HCT116 (cell line): ENCODE measurements at regions not wholly inside any gene's neighbourhood (a gene's known extent, or its start where the extent isn't known, plus 50 kb on each side); places are given as distances from the start of the nearest gene placed in this dataset.

Experiments used
- ATAC-seq: fragments of 200-7000 bp; cut with Tn5 transposase; 2 replicates; pipeline ENCODE4 v1.9.1; 2020; ENCODE audit warnings: mild to moderate bottlenecking, moderate library complexity
- BruUV-seq: library from RNA; stranded (reverse); fragments of 400-500 nt; replicated peaks from 2 replicates; lab custom pipeline; 2021; lab: Mats Ljungman, UMichigan
- CTCF ChIA-PET: fragments of 300-600 bp; sonication (Branson Sonifier 250); formaldehyde crosslinking; loops from one replicate; lab custom pipeline; 2021; ENCODE audit warnings: antibody characterized with exemption; lab: Charles Lee
- POLR2A ChIA-PET: fragments of 300-600, 350-600 bp; sonication (Branson Sonifier 250); formaldehyde crosslinking; loops from one replicate; lab custom pipeline; 2021; ENCODE audit warnings: antibody characterized with exemption; lab: Charles Lee
- RAD21 ChIA-PET, 2 experiments: fragments of 300-600 bp; sonication (Branson Sonifier 250); formaldehyde crosslinking; loops; one replicate each; lab custom pipeline; 2023; ENCODE audit warnings: low total read pairs in 2 of 2; ENCODE audit not compliant: uncharacterized antibody in 2 of 2, unreplicated experiment in 2 of 2, low non-redundant PET in 1 of 2; lab: Charles Lee
- DNase-seq: peaks from one replicate; pipeline ENCODE4 v3.0.0-alpha.2; 2010; ENCODE audit warnings: low read depth, low spot score
- H2AFZ ChIP-seq: fragments of 200-600 bp; shearing (Covaris generic), sonication (generic); 2 replicates; pipeline ENCODE4 v1.6.1; 2017; ENCODE audit warnings: low read depth, mixed run types, mixed read lengths, antibody characterized with exemption, low read length; ENCODE audit not compliant: poor library complexity, severe bottlenecking
- H3K27ac ChIP-seq: 2 replicates; pipeline ENCODE4 v1.5.1; 2012; ENCODE audit warnings: low read depth, low read length
- H3K27me3 ChIP-seq: fragments of 200-600 bp; sonication (generic); 2 replicates; pipeline ENCODE4 v1.6.1; 2016; ENCODE audit warnings: mixed run types, low read length, mixed read lengths; ENCODE audit not compliant: insufficient read depth
- H3K36me3 ChIP-seq, 2 experiments: fragments of 200-500 bp in 1 of 2; fragments of 200-600 bp in 1 of 2; sonication (Bioruptor generic) in 1 of 2; sonication (generic) in 1 of 2; 2 replicates each; pipeline versions ENCODE4 v1.5.1 to v1.6.1; 2014 to 2016; ENCODE audit warnings: low read length in 2 of 2, inconsistent platforms in 1 of 2, mixed read lengths in 1 of 2, mixed run types in 1 of 2; ENCODE audit not compliant: insufficient read depth in 2 of 2, control insufficient read depth in 1 of 2
- H3K4me1 ChIP-seq, 2 experiments: fragments of 200-600 bp in 1 of 2; sonication (generic) in 1 of 2; 2 replicates each; pipeline versions ENCODE4 v1.5.1 to v1.6.1; 2012 to 2017; ENCODE audit warnings: low read length in 2 of 2, inconsistent platforms in 1 of 2, mild to moderate bottlenecking in 1 of 2, mixed read lengths in 1 of 2, mixed run types in 1 of 2, moderate library complexity in 1 of 2; ENCODE audit not compliant: insufficient read depth in 2 of 2, control insufficient read depth in 1 of 2
- H3K4me2 ChIP-seq: fragments of 200-600 bp; sonication (generic); 2 replicates; pipeline ENCODE4 v1.6.1; 2017; ENCODE audit warnings: mixed run types, low read length, mixed read lengths
- H3K4me3 ChIP-seq, 2 experiments: fragments of 200-600 bp in 1 of 2; sonication (generic) in 1 of 2; replicated peaks in 1 of 2; 2 replicates each; pipeline ENCODE4 v1.5.1; 2011 to 2016; ENCODE audit warnings: low read length in 2 of 2, control low read depth in 1 of 2, low read depth in 1 of 2, mild to moderate bottlenecking in 1 of 2, mixed read lengths in 1 of 2, mixed run types in 1 of 2
- H3K79me2 ChIP-seq: fragments of 200-600 bp; sonication (generic); 2 replicates; pipeline ENCODE4 v1.6.1; 2017; ENCODE audit warnings: mild to moderate bottlenecking, mixed run types, low read length, moderate library complexity, mixed read lengths; ENCODE audit not compliant: insufficient read depth
- H3K9ac ChIP-seq: fragments of 200-600 bp; sonication (generic); 2 replicates; pipeline ENCODE4 v1.6.1; 2016; ENCODE audit warnings: low read length, mixed read lengths
- H3K9me2 ChIP-seq: fragments of 200-600 bp; sonication (generic), shearing (Covaris generic); 2 replicates; pipeline ENCODE4 v1.6.1; 2017; ENCODE audit warnings: mixed run types, mild to moderate bottlenecking, moderate library complexity; ENCODE audit not compliant: insufficient read depth
- H3K9me3 ChIP-seq, 2 experiments: fragments of 200-500 bp in 1 of 2; fragments of 200-600 bp in 1 of 2; sonication (Bioruptor generic) in 1 of 2; sonication (generic) in 1 of 2; 2 replicates each; pipeline ENCODE4 v1.6.1; 2014 to 2017; ENCODE audit warnings: low read length in 2 of 2, mixed read lengths in 2 of 2, inconsistent platforms in 1 of 2, low read depth in 1 of 2, mild to moderate bottlenecking in 1 of 2, mixed run types in 1 of 2, moderate library complexity in 1 of 2; ENCODE audit not compliant: control insufficient read depth in 1 of 2, insufficient read depth in 1 of 2
- H4K20me1 ChIP-seq: fragments of 200-600 bp; sonication (generic), shearing (Covaris generic); 2 replicates; pipeline ENCODE4 v1.6.1; 2017; ENCODE audit warnings: mixed run types, mild to moderate bottlenecking, moderate library complexity; ENCODE audit not compliant: insufficient read depth
- CTCF ChIP-seq, 3 experiments: fragments of 200-600 bp in 1 of 3; sonication (generic) in 1 of 3; IDR thresholded peaks in 2 of 3; conservative IDR thresholded peaks in 1 of 3; 2 replicates each; pipeline ENCODE4 v1.5.1; 2012 to 2017; ENCODE audit warnings: low read depth in 2 of 3, low read length in 2 of 3, antibody characterized with exemption in 1 of 3, borderline replicate concordance in 1 of 3, control low read depth in 1 of 3, mild to moderate bottlenecking in 1 of 3, mixed read lengths in 1 of 3, mixed run types in 1 of 3, moderate library complexity in 1 of 3; ENCODE audit not compliant: insufficient read depth in 1 of 3
- FOSL1 ChIP-seq: IDR thresholded peaks from 2 replicates; pipeline ENCODE4 v1.6.1; 2012; ENCODE audit warnings: low read depth
- JUND ChIP-seq: IDR thresholded peaks from 2 replicates; pipeline ENCODE4 v1.6.1; 2012
- POLR2AphosphoS5 ChIP-seq: IDR thresholded peaks from 2 replicates; pipeline ENCODE4 v1.6.1; 2011; ENCODE audit warnings: mild to moderate bottlenecking, low read depth, low read length, moderate library complexity
- TCF7L2 ChIP-seq: IDR thresholded peaks from 2 replicates; pipeline ENCODE4 v1.7.0; 2011; ENCODE audit warnings: borderline replicate concordance, inconsistent platforms; ENCODE audit not compliant: insufficient read depth, insufficient read length; ENCODE audit errors: extremely low read depth
- YY1 ChIP-seq: IDR thresholded peaks from 2 replicates; pipeline ENCODE4 v1.6.1; 2011; ENCODE audit warnings: low read length, low read depth, moderate library complexity, mild to moderate bottlenecking; ENCODE audit not compliant: insufficient replicate concordance; ENCODE audit errors: extremely low read depth
- ZNF274 ChIP-seq: fragments of 200-500 bp; sonication (Bioruptor generic); IDR thresholded peaks from 2 replicates; pipeline ENCODE4 v1.6.1; 2014; ENCODE audit warnings: mild to moderate bottlenecking, low read depth, low read length, inconsistent platforms
- intact Hi-C: fragments of 100-400 bp; cut with micrococcal nuclease; formaldehyde crosslinking; loops from 2 replicates; pipeline ENCODE4 v1.10.0; 2022
- TF ChIP-seq, protein P1 (sequence below): IDR thresholded peaks from 2 replicates; pipeline ENCODE4 v1.6.1; 2012

GRCh38 chr16:85302848-85303353, 190.6 kb upstream of the CIBAR2 start:
- TF ChIP-seq FOSL1 (no peak), JUND (no peak)
- TF ChIP-seq, protein P1, sequence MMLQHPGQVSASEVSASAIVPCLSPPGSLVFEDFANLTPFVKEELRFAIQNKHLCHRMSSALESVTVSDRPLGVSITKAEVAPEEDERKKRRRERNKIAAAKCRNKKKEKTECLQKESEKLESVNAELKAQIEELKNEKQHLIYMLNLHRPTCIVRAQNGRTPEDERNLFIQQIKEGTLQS: no peak
- H3K9me2 ChIP-seq: no peaks in the 10 kb centered on the region
- H2AFZ ChIP-seq: no peak overlapping the region
- H3K4me3 ChIP-seq: peak overlapping the region; percentile 43 to 46
- no peaks in the 10 kb centered on the region for H3K79me2 ChIP-seq
- peak overlapping the region; percentile 79 for H3K4me2 ChIP-seq
- no peaks in the 10 kb centered on the region; the same call in 1 of the 2 replicates for H4K20me1 ChIP-seq
- H3K4me1 ChIP-seq: peaks cover 48 to 62% of the 10 kb centered on the region in 2 experiments
- H3K9me3 ChIP-seq: no peaks in the 10 kb centered on the region
- ChIA-PET RAD21 (no interaction called here), CTCF (interaction anchor here (0.9 to 1.7 kb wide), 3 partner anchors 28 to 188 kb away, joined by 3 to 5 read pairs (median 4); no protein-coding TSS in a partner anchor), POLR2A (no interaction called here)
- peak; percentile 33 for ATAC-seq
- intact Hi-C loops: loop anchor here (2.0 to 5.0 kb wide), 3 partner anchors 94 to 308 kb away; no protein-coding TSS in a partner anchor
- BruUV-seq: no TSS peak
- 0 out of 2 replicates have a peak overlapping the region, but pooled peaks have one; percentile 1 for H3K9ac ChIP-seq
- no peak overlapping the region; the same call in 1 of the 2 replicates for H3K27ac ChIP-seq
- H3K36me3 ChIP-seq: no peaks in the 10 kb centered on the region
- no peak for DNase-seq
- H3K27me3 ChIP-seq: no peaks in the 10 kb centered on the region

DNA sequence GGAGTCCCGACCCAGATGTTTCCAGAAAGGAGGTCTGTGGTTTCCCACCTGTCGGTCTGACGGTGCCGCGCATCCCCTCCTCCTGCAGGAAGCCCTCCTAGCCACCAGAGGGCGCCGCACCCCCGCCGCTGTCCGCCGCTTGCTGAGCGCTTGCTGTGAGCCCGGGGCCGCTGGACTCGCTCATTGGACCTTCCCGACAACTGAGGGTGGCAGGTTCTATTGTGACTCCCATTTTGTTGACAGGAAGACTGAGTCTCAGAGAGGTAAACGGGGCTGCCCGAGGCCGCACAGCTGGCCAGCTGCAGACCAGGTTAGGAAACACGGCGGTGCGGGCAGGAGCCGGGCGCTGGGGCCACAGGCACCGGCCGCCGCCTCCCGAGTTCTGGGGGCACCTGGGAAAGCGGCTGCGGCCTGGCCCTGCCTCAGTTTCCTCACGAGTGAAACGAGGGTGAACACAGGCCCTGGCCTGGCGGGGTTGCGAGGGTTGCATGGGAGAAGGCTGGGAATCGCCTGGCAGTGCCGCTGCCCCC, 191.1 kb upstream of the CIBAR2 start:
- no peaks in the 10 kb centered on the region for H3K27me3 ChIP-seq
- H4K20me1 ChIP-seq: no peaks in the 10 kb centered on the region
- ChIA-PET POLR2A (no interaction called here), RAD21 (no interaction called here), CTCF (interaction anchor here (1.7 to 1.8 kb wide), 2 partner anchors 125 to 188 kb away, joined by 4 to 5 read pairs; no protein-coding TSS in a partner anchor)
- peak overlapping the region; percentile 43 to 46 for H3K4me3 ChIP-seq
- intact Hi-C loops: loop anchor here (2.0 to 5.0 kb wide), 3 partner anchors 94 to 307 kb away; no protein-coding TSS in a partner anchor
- peak overlapping the region; percentile 79 for H3K4me2 ChIP-seq
- TF ChIP-seq ZNF274: no peak
- peak; percentile 56 for TF ChIP-seq TCF7L2
- TF ChIP-seq YY1: peak; percentile 80
- peak; percentile 23; the same call in 1 of the 2 replicates for TF ChIP-seq POLR2AphosphoS5
- peak in 2 of 3 experiments; percentile 100; a peak in 4 of 6 replicates for TF ChIP-seq CTCF (IDR thresholded peaks at IDR 0.05 in 2 of 3, conservative IDR thresholded peaks at IDR 0.05 in 1 of 3; ENCODE audit: borderline replicate concordance in 1 of 3, insufficient read depth in 1 of 3, low read depth in 2 of 3, low read length in 2 of 3)
- DNase-seq: peak; percentile 65
- H2AFZ ChIP-seq: no peak overlapping the region
- H3K27ac ChIP-seq: peak overlapping the region; percentile 6; the same call in 1 of the 2 replicates
- H3K4me1 ChIP-seq: peaks cover 48 to 62% of the 10 kb centered on the region in 2 experiments
- no peaks in the 10 kb centered on the region for H3K9me2 ChIP-seq
- no peaks in the 10 kb centered on the region for H3K9me3 ChIP-seq
- no peaks in the 10 kb centered on the region for H3K79me2 ChIP-seq
- peak; percentile 74 for ATAC-seq
- H3K36me3 ChIP-seq: no peaks in the 10 kb centered on the region
- no TSS peak for BruUV-seq
- H3K9ac ChIP-seq: no peak overlapping the region
